ENCODE measurements at regions not wholly inside any gene's neighbourhood (a gene's known extent, or its start where the extent isn't known, plus 50 kb on each side); places are given as distances from the start of the nearest gene placed in this dataset.

- TF ChIP-seq CTCF (IDR thresholded peaks at IDR 0.05 in 8 of 11, conservative IDR thresholded peaks at IDR 0.05 in 3 of 11) (no peak), POLR2AphosphoS5 (IDR thresholded peaks at IDR 0.05) (no peak), POLR2A (IDR thresholded peaks at IDR 0.05) (no peak)
Measured at GRCh38 chr13:84567848-84568247, 685.6 kb upstream of the SLITRK1 start.
